ENCODE measurements at regions not wholly inside any gene's neighbourhood (a gene's known extent, or its start where the extent isn't known, plus 50 kb on each side); places are given as distances from the start of the nearest gene placed in this dataset.

DNA sequence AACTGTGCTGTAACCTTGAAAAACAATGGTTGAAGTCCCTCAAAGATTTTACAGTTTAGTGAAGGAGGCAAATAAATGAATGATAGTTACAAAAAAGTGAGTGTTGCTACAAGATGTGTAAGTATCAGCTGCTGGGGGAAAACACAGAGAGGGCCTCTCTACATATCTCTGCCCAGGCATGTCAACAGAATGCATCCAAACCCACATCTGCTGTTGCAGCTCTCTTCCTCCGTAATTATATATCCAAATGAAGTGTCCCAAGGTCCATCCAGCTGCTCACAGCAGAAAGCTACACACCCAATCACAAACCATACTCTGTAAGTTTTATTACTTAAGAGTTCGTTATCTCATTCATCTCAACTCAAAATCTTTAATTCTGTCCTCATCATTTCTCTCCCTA is 584.6 kb downstream of the ANXA1 start:
- DNase-seq (ENCODE audit: low read depth) = no peak
- TF ChIP-seq, protein P1, sequence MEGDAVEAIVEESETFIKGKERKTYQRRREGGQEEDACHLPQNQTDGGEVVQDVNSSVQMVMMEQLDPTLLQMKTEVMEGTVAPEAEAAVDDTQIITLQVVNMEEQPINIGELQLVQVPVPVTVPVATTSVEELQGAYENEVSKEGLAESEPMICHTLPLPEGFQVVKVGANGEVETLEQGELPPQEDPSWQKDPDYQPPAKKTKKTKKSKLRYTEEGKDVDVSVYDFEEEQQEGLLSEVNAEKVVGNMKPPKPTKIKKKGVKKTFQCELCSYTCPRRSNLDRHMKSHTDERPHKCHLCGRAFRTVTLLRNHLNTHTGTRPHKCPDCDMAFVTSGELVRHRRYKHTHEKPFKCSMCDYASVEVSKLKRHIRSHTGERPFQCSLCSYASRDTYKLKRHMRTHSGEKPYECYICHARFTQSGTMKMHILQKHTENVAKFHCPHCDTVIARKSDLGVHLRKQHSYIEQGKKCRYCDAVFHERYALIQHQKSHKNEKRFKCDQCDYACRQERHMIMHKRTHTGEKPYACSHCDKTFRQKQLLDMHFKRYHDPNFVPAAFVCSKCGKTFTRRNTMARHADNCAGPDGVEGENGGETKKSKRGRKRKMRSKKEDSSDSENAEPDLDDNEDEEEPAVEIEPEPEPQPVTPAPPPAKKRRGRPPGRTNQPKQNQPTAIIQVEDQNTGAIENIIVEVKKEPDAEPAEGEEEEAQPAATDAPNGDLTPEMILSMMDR (IDR thresholded peaks at IDR 0.05; ENCODE audit: insufficient read depth, low read depth, low read length) = no peak
- H3K4me3 ChIP-seq (ENCODE audit: low read depth, low read length) = no peak overlapping the region

DNA sequence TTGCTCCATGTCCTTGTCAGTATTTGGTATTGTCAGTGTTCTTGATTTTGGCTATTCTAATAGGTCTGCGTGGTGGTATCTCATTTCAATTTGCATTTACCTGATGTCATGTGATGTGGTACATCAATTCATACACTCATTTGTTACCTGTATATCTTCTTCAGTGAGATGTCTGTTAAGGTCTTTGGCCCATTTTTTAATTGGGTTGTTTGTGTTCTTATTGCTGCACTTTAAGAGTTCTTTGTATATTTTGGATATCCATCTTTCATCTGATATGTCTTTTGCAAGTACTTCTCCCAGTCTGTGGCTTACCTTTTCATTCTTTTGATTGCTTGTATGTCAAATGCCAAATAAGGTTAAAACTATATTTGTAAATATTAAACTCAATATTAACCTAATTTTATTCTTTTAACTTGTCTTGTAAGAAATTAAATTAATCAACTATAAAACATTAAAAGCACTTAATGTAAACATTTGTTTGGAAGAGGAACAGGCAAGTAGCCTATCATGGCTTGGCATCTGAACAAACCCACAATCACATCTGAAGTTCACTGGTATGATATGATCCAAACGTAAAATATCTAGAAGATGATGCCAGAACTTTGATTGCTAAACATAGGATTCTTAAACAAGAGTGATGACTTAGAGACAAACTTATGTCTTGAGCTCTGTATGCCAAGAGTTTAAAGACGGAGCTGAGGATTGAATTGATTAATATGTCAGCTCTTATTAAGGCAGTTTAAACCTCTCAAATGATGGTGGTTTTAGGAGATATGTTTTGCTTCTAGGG is 587.3 kb downstream of the ANXA1 start:
- no peak overlapping the region for H3K4me3 ChIP-seq (ENCODE audit: low read depth, low read length)
- DNase-seq (ENCODE audit: low read depth) = no peak
- TF ChIP-seq, protein P1 (IDR thresholded peaks at IDR 0.05; ENCODE audit: insufficient read depth, low read depth, low read length) = no peak

DNA sequence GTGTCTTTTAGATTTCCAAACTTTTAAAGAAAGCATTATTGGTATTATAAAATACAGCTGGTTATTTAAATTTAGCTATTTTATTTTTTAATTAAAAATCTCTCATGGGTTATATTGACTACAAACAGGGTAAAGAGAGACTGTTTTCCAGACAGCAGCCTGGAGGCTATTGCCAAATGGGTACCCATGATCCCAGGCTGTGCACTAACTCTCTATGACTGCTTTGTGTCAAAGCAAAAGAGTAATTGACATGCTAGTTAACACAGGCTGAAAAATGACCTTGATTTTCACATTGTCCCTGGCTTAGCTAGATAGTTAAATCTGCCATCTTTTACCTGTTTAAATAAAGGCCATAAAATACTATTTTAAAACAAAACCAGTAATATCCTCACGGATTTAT is 589.7 kb downstream of the ANXA1 start:
- no peak overlapping the region for H3K4me3 ChIP-seq (ENCODE audit: low read depth, low read length)
- DNase-seq (ENCODE audit: low read depth) = no peak
- TF ChIP-seq, protein P1 (IDR thresholded peaks at IDR 0.05; ENCODE audit: insufficient read depth, low read depth, low read length) = no peak

DNA sequence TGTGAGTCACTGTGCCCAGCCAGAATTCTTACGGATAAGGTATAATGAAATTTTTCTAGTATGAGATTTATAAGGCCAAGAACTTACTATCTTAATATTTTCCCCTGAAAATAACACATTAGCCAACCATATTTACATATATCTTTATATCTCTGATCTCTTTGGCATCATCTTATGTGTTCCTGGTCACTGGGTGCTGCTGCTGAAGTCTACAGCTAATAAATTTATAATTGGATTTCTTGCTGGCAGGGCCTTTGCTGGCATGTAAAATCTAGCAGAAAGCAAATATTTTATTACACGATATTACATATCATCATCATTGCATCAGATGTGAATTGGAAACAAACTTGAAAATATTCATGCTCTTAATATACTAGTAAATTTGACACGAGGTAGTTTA is 590.7 kb downstream of the ANXA1 start:
- DNase-seq (ENCODE audit: low read depth) = no peak
- TF ChIP-seq, protein P1 (IDR thresholded peaks at IDR 0.05; ENCODE audit: insufficient read depth, low read depth, low read length) = no peak
- no peak overlapping the region for H3K4me3 ChIP-seq (ENCODE audit: low read depth, low read length)

DNA sequence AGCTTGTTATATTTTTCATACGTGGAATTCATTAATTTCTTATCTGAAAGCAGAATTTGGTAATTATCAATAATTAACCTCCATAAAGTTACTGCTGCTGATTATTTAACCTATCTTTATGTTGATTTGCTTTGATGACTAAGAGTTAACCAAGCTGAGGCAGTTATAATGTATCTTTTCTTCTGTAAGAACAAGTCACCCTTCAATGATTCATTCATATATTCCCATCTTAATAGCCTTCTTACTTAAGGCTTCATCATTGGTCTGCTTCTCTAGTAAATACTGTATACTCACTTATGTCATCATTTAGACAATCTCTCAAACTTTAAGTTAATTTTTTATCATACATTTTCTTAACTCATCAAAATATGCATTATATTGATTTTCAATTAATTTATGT is 592.2 kb downstream of the ANXA1 start:
- H3K4me3 ChIP-seq (ENCODE audit: low read depth, low read length) = no peak overlapping the region
- TF ChIP-seq, protein P1 (IDR thresholded peaks at IDR 0.05; ENCODE audit: insufficient read depth, low read depth, low read length) = no peak
- no peak for DNase-seq (ENCODE audit: low read depth)

DNA sequence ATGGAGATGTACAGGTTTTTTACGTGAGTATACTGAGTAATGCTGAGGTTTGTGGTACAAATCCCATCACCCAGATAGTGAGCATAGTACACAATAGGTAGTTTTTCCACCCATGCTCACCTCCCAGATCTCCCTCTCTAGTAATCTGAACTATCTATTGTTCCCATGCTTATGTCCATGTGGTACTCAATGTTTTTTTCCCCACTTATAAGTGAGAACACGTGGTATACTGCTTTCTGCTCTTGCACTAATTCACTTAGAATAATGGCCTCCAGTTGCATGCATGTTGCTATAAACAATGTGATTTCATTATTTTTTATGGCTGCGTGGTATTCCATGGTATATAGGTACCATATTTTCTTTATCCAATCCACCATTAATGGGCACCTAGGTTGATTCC is 593.9 kb downstream of the ANXA1 start:
- no peak overlapping the region for H3K4me3 ChIP-seq (ENCODE audit: low read depth, low read length)
- TF ChIP-seq, protein P1 (IDR thresholded peaks at IDR 0.05; ENCODE audit: insufficient read depth, low read depth, low read length) = no peak
- DNase-seq (ENCODE audit: low read depth) = no peak

DNA sequence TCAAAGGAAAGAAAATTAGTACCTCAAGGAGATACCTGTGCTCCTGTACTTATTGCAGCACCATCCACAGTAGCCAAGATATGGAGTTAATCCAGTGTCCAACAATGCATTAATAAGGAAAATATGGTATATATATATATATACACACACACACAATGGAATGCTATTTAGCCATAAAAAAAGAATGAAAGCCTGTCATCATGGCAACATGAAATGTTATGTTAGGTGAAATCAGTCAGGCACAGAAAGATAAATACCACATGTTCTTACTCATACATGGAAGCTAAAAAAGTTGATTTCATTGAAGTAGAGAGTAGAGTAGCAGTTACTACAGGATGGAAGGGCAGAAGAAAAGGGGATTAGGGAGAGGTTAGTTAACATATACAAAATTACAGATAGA is 601.5 kb downstream of the ANXA1 start:
- H3K4me3 ChIP-seq (ENCODE audit: low read depth, low read length) = no peak overlapping the region
- no peak for DNase-seq (ENCODE audit: low read depth)
- TF ChIP-seq, protein P1 (IDR thresholded peaks at IDR 0.05; ENCODE audit: insufficient read depth, low read depth, low read length) = no peak

All from fibroblast of villous mesenchyme (primary cell).